ENCODE measurements at regions not wholly inside any gene's neighbourhood (a gene's known extent, or its start where the extent isn't known, plus 50 kb on each side); places are given as distances from the start of the nearest gene placed in this dataset.
A peak's percentile ranks its signal among the peaks of the same experiment; 100 is the strongest.

GRCh38 chr5:40394698-40395097 lies 285.0 kb upstream of the PTGER4 start:
- in situ Hi-C loops (cut with MboI; ENCODE audit: low pct_unique_long_range_greater_than_20kb, low sequenced_read_pairs): no loop called here
- no peak for DNase-seq

GRCh38 chr5:40391642-40392041 lies 288.1 kb upstream of the PTGER4 start:
- in situ Hi-C loops (cut with MboI; ENCODE audit: low pct_unique_long_range_greater_than_20kb, low sequenced_read_pairs): no loop called here

DNA sequence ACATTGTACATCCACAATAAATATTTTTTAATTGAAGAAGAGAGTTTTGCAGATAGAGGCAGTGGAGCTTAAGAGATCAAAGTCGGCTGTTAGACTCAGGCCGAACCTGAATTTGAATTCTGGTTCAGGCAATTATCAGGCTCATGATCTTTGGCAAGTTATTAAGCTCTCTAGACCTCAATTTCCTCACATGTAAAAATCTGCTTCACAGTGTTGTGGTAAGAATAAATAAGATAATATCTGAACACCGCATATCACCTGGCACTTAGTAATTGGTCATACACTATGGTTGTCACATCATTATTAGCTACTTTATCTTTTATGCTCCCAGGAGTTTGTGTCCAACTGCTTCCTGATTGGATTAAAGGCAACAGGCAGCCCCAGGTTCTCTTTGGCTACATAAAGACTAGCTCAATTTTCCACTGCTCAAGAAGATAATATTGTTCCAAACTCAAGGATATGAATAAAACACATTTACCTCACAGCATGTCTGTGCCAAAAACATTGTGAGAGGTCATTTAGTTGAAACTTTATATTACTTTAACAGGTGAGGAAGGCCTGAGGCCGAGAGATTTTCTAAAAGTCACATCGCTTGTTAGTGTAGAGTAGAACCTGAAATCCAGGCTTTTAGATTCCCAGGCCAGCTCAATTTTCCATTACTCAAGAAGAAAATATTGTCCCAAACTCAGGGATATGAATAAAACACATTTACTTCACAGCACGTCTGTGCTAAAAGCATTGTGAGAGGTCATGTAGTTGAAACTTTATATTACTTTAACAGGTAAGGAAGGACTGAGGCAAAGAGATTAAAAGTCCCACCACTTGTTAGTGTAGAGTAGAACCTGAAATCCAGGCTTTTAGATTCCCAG lies 289.2 kb upstream of the PTGER4 start:
- DNase-seq: no peak
- in situ Hi-C loops (cut with MboI; ENCODE audit: low pct_unique_long_range_greater_than_20kb, low sequenced_read_pairs): no loop called here

More at GRCh38 chr5:40391642-40392041, 288.1 kb upstream of the PTGER4 start:
- no peak for DNase-seq

DNA sequence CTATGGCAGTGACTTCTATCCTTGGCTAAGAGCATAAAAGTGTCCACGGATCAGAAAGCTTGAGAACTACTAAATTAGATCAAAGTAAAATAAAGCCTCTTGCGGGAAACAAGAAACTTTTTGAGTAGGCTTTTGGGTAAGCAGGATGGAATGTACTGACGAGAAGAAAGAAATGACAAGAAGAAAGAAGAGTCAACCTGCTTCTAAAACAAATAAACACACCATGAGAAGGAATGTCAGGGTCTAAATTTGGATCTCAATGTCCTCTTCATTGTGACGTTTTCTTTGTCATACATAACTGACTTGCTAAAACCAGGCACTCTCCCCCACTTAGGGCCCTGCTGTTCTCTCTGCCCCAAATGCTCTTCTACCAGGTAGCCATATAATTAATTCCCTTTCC lies 290.1 kb upstream of the PTGER4 start:
- in situ Hi-C loops (cut with MboI; ENCODE audit: low pct_unique_long_range_greater_than_20kb, low sequenced_read_pairs): no loop called here
- no peak for DNase-seq

- in situ Hi-C loops (cut with MboI; ENCODE audit: low pct_unique_long_range_greater_than_20kb, low sequenced_read_pairs): no loop called here
- DNase-seq: peak; percentile 81
Measured at GRCh38 chr5:40386289-40386688, 293.4 kb upstream of the PTGER4 start.

DNA sequence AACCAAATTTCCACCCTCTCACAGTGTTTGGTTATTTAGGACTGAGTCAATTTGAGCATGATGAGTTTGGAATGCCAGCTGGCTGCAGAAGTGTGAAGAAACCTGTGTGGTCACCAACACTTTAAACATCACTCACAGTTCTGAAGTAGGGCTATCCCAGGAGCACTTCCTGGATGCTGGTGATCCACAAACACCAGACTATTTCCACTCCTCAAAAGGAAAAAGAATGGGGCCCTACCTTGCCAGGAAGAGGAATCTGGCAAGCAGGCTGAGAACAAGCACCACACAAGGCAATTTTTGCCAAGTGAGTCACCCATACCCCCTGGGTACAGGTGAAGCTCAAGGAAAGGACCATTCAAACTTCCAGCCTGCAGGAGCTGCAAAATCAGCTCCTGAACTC lies 294.2 kb upstream of the PTGER4 start:
- no peak for DNase-seq

GRCh38 chr5:40384782-40385390 lies 294.8 kb upstream of the PTGER4 start:
- in situ Hi-C loops (cut with MboI; ENCODE audit: low pct_unique_long_range_greater_than_20kb, low sequenced_read_pairs): no loop called here
- peak; percentile 54 for DNase-seq

More for the DNA sequence above, 294.2 kb upstream of the PTGER4 start:
- in situ Hi-C loops (cut with MboI; ENCODE audit: low pct_unique_long_range_greater_than_20kb, low sequenced_read_pairs): no loop called here

- DNase-seq: no peak
- in situ Hi-C loops (cut with MboI; ENCODE audit: low pct_unique_long_range_greater_than_20kb, low sequenced_read_pairs): no loop called here
Measured at GRCh38 chr5:40383749-40384651, 295.7 kb upstream of the PTGER4 start.

DNA sequence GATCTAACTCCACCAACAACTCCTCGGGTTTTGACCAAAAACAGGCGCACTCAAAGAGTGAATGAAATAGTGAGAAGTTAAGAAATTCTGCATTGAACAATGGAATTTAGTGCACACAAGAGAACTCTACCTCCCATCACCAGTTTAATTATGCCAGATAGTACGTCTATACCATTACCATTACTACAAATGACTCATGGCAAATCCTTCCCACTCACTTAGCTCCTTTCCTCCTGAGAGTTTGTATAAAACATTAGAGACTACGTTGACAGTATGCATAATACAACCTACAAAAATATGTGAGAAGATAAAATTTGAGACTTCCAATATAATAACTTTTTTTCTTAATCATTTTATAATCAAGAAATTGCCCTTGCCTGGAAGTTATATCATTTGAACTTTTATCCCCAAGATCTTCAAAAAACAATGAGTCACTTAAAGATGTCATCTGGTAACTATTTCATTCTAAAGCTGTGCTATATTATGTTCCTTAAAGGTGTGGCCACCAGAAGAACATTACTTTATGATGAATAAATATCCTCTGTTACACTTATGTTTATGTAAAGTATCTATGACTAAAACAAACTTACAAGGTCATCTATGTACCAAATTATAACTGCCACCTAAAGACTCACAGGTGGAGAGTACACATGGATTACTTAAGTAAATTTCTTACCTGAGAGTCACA lies 297.9 kb upstream of the PTGER4 start:
- DNase-seq: no peak
- in situ Hi-C loops (cut with MboI; ENCODE audit: low pct_unique_long_range_greater_than_20kb, low sequenced_read_pairs): no loop called here

- in situ Hi-C loops (cut with MboI; ENCODE audit: low pct_unique_long_range_greater_than_20kb, low sequenced_read_pairs): no loop called here
- DNase-seq: no peak
Measured at GRCh38 chr5:40381016-40381415, 298.7 kb upstream of the PTGER4 start.

- DNase-seq: peak; percentile 80
- in situ Hi-C loops (cut with MboI; ENCODE audit: low pct_unique_long_range_greater_than_20kb, low sequenced_read_pairs): no loop called here
Measured at GRCh38 chr5:40378396-40379177, 301.1 kb upstream of the PTGER4 start.

DNA sequence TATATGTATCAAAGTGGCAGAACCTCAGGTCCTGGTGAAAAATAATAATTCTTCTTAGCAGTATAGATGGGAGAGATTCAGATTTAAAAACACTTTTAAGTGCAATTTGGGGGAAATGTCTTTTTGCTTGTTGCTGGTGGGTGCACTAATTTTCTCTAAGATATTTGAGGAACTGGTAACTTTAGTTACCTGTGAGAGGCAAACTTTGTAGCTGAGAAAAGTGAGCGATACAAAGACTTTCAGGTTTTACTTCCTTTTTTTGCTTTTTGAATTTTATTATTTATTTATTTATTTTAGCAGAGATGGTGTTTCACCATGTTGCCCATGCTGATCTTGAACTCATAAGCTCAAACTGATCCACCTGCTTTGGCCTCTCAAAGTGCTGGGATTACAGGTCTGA lies 303.1 kb upstream of the PTGER4 start:
- in situ Hi-C loops (cut with MboI; ENCODE audit: low pct_unique_long_range_greater_than_20kb, low sequenced_read_pairs): no loop called here
- no peak for DNase-seq

- in situ Hi-C loops (cut with MboI; ENCODE audit: low pct_unique_long_range_greater_than_20kb, low sequenced_read_pairs): no loop called here
- no peak for DNase-seq
Measured at GRCh38 chr5:40374853-40375252, 304.9 kb upstream of the PTGER4 start.

- no peak for DNase-seq
- in situ Hi-C loops (cut with MboI; ENCODE audit: low pct_unique_long_range_greater_than_20kb, low sequenced_read_pairs): no loop called here
Measured at GRCh38 chr5:40368200-40368599, 311.5 kb upstream of the PTGER4 start.

DNA sequence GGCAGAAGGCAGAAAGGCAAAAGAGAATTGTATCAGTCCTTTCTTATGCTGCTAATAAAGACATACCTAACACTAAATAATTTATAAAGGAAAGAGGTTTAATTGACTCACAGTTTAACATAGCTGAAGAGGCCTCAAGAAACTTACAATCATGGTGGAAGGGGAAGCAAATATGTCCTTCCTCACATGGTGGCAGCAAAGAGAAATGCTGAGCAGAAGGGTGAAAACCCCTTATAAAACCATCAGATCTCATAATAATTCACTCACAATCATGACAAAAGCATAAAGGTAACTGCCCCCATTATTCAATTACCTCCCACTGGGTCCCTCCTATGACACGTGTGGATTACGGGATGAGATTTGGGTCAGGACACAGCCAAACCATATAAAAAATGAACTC lies 312.5 kb upstream of the PTGER4 start:
- DNase-seq: no peak
- in situ Hi-C loops (cut with MboI; ENCODE audit: low pct_unique_long_range_greater_than_20kb, low sequenced_read_pairs): no loop called here

- no peak for DNase-seq
- in situ Hi-C loops (cut with MboI; ENCODE audit: low pct_unique_long_range_greater_than_20kb, low sequenced_read_pairs): no loop called here
Measured at GRCh38 chr5:40365342-40366330, 314.1 kb upstream of the PTGER4 start.

- DNase-seq: no peak
- in situ Hi-C loops (cut with MboI; ENCODE audit: low pct_unique_long_range_greater_than_20kb, low sequenced_read_pairs): no loop called here
Measured at GRCh38 chr5:40364441-40364840, 315.3 kb upstream of the PTGER4 start.

Data from KBM-7 (cell line).